ENCODE measurements at regions not wholly inside any gene's neighbourhood (a gene's known extent, or its start where the extent isn't known, plus 50 kb on each side); places are given as distances from the start of the nearest gene placed in this dataset.

DNA sequence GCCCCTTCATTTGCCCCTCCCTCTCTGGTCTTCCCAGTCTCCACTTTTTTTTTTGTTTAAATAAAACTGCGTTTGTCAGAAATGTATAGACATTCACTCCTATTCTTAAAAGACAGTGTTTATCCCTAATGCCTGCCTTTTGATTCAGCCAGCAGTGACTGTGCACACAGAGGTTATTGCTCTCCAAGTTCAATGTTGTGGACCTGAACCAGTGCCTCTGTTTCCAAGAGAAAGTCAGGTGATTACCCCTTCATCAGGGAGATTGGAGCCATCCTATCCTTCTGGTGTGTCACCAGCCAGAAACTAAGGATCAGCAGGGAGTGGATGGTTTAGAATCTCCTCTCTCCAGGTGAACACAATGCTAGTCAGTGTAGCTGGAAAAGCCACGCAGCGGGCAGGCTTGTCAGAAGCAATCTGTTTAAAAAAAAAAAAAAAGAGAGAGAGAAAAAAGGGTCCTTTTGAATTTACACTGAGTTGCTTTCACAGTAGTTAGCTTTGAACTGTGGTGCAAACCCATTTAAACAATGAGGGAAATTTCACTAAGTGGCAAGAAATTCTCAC is 167.5 kb upstream of the DMRT1 start:
- TF ChIP-seq ZNF391 (tag by site-specific recombination; IDR thresholded peaks at IDR 0.05; ENCODE audit: borderline replicate concordance, low read depth) = no peak
- no peak for TF ChIP-seq ZNF121 (tag by site-specific recombination; IDR thresholded peaks at IDR 0.05)
- TF ChIP-seq, protein P1, sequence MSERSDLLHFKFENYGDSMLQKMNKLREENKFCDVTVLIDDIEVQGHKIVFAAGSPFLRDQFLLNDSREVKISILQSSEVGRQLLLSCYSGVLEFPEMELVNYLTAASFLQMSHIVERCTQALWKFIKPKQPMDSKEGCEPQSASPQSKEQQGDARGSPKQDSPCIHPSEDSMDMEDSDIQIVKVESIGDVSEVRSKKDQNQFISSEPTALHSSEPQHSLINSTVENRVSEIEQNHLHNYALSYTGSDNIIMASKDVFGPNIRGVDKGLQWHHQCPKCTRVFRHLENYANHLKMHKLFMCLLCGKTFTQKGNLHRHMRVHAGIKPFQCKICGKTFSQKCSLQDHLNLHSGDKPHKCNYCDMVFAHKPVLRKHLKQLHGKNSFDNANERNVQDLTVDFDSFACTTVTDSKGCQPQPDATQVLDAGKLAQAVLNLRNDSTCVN (tag by site-specific recombination; optimal IDR thresholded peaks at IDR 0.05) = no peak
- no peak for TF ChIP-seq ZNF248 (tag by site-specific recombination; IDR thresholded peaks at IDR 0.05)
- no peak for TF ChIP-seq ZNF610 (tag by site-specific recombination; IDR thresholded peaks at IDR 0.05; ENCODE audit: borderline replicate concordance)
- no peak for TF ChIP-seq ZNF670 (tag by site-specific recombination; IDR thresholded peaks at IDR 0.05; ENCODE audit: low read depth)
- TF ChIP-seq, protein P2, sequence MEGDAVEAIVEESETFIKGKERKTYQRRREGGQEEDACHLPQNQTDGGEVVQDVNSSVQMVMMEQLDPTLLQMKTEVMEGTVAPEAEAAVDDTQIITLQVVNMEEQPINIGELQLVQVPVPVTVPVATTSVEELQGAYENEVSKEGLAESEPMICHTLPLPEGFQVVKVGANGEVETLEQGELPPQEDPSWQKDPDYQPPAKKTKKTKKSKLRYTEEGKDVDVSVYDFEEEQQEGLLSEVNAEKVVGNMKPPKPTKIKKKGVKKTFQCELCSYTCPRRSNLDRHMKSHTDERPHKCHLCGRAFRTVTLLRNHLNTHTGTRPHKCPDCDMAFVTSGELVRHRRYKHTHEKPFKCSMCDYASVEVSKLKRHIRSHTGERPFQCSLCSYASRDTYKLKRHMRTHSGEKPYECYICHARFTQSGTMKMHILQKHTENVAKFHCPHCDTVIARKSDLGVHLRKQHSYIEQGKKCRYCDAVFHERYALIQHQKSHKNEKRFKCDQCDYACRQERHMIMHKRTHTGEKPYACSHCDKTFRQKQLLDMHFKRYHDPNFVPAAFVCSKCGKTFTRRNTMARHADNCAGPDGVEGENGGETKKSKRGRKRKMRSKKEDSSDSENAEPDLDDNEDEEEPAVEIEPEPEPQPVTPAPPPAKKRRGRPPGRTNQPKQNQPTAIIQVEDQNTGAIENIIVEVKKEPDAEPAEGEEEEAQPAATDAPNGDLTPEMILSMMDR (tag by site-specific recombination; IDR thresholded peaks at IDR 0.05) = no peak
- TF ChIP-seq ZSCAN30 (tag by site-specific recombination; IDR thresholded peaks at IDR 0.05) = no peak
- TF ChIP-seq, protein P3, sequence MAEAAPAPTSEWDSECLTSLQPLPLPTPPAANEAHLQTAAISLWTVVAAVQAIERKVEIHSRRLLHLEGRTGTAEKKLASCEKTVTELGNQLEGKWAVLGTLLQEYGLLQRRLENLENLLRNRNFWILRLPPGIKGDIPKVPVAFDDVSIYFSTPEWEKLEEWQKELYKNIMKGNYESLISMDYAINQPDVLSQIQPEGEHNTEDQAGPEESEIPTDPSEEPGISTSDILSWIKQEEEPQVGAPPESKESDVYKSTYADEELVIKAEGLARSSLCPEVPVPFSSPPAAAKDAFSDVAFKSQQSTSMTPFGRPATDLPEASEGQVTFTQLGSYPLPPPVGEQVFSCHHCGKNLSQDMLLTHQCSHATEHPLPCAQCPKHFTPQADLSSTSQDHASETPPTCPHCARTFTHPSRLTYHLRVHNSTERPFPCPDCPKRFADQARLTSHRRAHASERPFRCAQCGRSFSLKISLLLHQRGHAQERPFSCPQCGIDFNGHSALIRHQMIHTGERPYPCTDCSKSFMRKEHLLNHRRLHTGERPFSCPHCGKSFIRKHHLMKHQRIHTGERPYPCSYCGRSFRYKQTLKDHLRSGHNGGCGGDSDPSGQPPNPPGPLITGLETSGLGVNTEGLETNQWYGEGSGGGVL (tag by site-specific recombination; IDR thresholded peaks at IDR 0.05) = no peak
- TF ChIP-seq ZBTB20 (tag by site-specific recombination; IDR thresholded peaks at IDR 0.05) = no peak
- no peak for TF ChIP-seq TCF7L2 (IDR thresholded peaks at IDR 0.05; ENCODE audit: borderline replicate concordance, low read depth, low read length)
- no peak for TF ChIP-seq KLF16 (tag by site-specific recombination; IDR thresholded peaks at IDR 0.05)
- TF ChIP-seq MZF1 (tag by site-specific recombination; IDR thresholded peaks at IDR 0.05; ENCODE audit: borderline replicate concordance) = no peak
- TF ChIP-seq ZNF843 (tag by site-specific recombination; IDR thresholded peaks at IDR 0.05) = no peak

All from HEK293 (cell line).